ENCODE measurements at regions not wholly inside any gene's neighbourhood (a gene's known extent, or its start where the extent isn't known, plus 50 kb on each side); places are given as distances from the start of the nearest gene placed in this dataset.
"Not testable (repeated sequence)": the region's sequence is repeated elsewhere in the genome, so short reads cannot be mapped to it uniquely, and the experiment has no call there.

GRCh38 chr12:58703866-58704265 lies 216.4 kb downstream of the LRIG3 start:
- Histone ChIP-seq H3K9me3 (no peaks in the 10 kb centered on the region), H3K27ac (no peak overlapping the region), H3K36me3 (no peaks in the 10 kb centered on the region), H3K4me1 (no peaks in the 10 kb centered on the region), H3K27me3 (no peaks in the 10 kb centered on the region), H3K4me3 (no peak overlapping the region)
- no peak for TF ChIP-seq CTCF (IDR thresholded peaks at IDR 0.05)
- DNase-seq (ENCODE audit: low spot score), result no peak

- H3K27me3 ChIP-seq; H3K36me3 ChIP-seq; H3K9me3 ChIP-seq; H3K4me3 ChIP-seq; H3K4me1 ChIP-seq; DNase-seq (ENCODE audit: low spot score); H3K27ac ChIP-seq: not testable (repeated sequence)
Measured at GRCh38 chr12:58704770-58705169, 215.5 kb downstream of the LRIG3 start.

DNA sequence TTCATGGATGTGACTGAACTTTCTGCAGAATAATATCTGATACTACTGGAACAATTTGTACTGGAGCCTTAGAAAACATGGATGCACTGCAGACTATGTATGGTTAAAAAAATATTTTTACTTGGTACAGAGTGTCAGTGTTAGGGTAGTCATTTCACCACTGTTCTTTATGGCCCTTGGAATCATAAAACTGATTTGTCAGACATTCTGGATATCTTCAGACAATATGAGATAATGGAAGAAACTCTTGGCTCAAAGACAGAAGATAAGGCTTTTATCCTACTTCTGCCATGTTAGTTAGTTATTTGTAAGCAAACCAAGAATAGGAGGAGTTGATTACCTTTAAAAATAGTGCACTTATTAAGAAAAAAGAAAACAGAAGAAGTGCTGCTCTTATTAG lies 209.4 kb downstream of the LRIG3 start:
- no peak for DNase-seq (ENCODE audit: low spot score)
- no peak for TF ChIP-seq CTCF (IDR thresholded peaks at IDR 0.05)
- peaks cover 0 to 12% of the 10 kb centered on the region in 2 donors for H3K9me3 ChIP-seq

DNA sequence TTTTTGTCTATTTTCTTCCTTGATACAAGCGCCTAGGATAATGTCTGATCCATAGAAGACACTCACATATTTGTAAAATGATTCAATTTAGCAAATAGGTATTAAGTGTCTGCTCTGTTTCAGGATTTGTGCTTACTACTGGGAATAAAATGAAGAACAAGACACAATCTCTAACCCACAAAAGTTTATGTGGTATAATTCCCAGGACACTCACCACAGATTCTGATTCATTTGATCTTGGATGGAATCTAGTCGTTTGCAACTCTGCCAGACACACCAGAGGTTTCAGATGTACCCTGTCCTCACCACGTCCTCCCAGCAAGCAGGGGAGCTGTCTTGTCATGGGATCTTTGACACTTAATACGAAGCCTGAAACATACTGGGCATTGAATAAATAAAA lies 208.3 kb downstream of the LRIG3 start:
- Histone ChIP-seq H3K4me3 (no peak overlapping the region), H3K9me3 (peaks cover 0 to 12% of the 10 kb centered on the region in 2 donors), H3K27ac (no peak overlapping the region), H3K4me1 (no peaks in the 10 kb centered on the region), H3K27me3 (no peaks in the 10 kb centered on the region), H3K36me3 (no peaks in the 10 kb centered on the region)
- no peak for TF ChIP-seq CTCF (IDR thresholded peaks at IDR 0.05)
- no peak for DNase-seq (ENCODE audit: low spot score)

More for the DNA sequence above, 209.4 kb downstream of the LRIG3 start:
- H3K36me3 ChIP-seq, result no peaks in the 10 kb centered on the region
- H3K4me1 ChIP-seq, result no peaks in the 10 kb centered on the region
- H3K27ac ChIP-seq, result no peak overlapping the region
- no peak overlapping the region for H3K4me3 ChIP-seq
- H3K27me3 ChIP-seq, result no peaks in the 10 kb centered on the region

- no peak overlapping the region for H3K4me3 ChIP-seq
- no peak overlapping the region for H3K27ac ChIP-seq
- no peaks in the 10 kb centered on the region for H3K27me3 ChIP-seq
- no peaks in the 10 kb centered on the region for H3K4me1 ChIP-seq
- peaks cover 0 to 12% of the 10 kb centered on the region in 2 donors for H3K9me3 ChIP-seq
- DNase-seq (ENCODE audit: low spot score), result no peak
- H3K36me3 ChIP-seq, result no peaks in the 10 kb centered on the region
- TF ChIP-seq CTCF (IDR thresholded peaks at IDR 0.05), result no peak
Measured at GRCh38 chr12:58712976-58713375, 207.3 kb downstream of the LRIG3 start.

- no peak for DNase-seq (ENCODE audit: low spot score)
- TF ChIP-seq CTCF (IDR thresholded peaks at IDR 0.05), result no peak
- Histone ChIP-seq H3K4me1 (no peaks in the 10 kb centered on the region), H3K9me3 (no peaks in the 10 kb centered on the region), H3K4me3 (no peak overlapping the region), H3K36me3 (no peaks in the 10 kb centered on the region), H3K27me3 (no peaks in the 10 kb centered on the region), H3K27ac (no peak overlapping the region)
Measured at GRCh38 chr12:58719161-58719560, 201.1 kb downstream of the LRIG3 start.
